ENCODE measurements at regions not wholly inside any gene's neighbourhood (a gene's known extent, or its start where the extent isn't known, plus 50 kb on each side); places are given as distances from the start of the nearest gene placed in this dataset.

DNA sequence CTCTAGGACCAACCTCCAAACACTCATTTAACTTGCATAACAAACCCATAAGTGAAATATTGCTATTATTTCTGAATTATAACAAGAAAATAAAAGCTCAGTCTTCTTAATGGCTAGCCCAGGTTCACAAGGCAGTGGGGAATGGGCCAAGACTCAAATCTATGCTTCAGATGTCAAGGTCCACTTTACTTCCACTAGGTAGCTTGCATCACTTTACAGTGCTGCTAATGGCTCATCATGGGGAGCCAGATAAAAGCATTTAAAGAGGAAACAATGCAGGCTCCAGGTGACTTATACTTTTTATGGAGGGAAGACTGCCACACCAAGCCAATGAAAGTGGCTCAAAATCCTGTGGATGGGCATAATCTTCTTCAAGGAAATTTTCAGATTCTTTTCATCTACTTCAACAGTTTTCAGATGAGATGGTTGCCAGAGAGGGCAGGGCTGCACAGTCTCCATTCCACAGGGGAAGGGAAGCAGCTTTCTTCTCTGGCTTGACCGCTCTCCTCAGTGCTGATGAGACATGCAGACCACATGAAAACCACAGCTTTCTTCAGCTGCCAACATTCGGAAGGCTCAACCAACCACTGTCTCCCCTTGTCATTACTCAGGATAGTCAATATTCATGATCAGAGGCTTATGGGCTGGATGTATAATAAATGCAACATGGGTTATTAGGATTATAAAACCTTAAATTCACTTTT lies 361.9 kb upstream of the MEX3C start:
- no peak overlapping the region for H2AFZ ChIP-seq (ENCODE audit: low read depth)
- no peaks in the 10 kb centered on the region for H3F3A ChIP-seq (replicated peaks; ENCODE audit: insufficient read depth)
- H4K20me1 ChIP-seq (ENCODE audit: insufficient read depth): no peaks in the 10 kb centered on the region
- TF ChIP-seq RCOR1 (IDR thresholded peaks at IDR 0.05; ENCODE audit: low read length): no peak
- no peak for TF ChIP-seq FOSL2 (IDR thresholded peaks at IDR 0.05; ENCODE audit: borderline replicate concordance, low read depth)
- TF ChIP-seq SMC3 (IDR thresholded peaks at IDR 0.05; ENCODE audit: low read depth, low read length): no peak
- TF ChIP-seq YY1 (IDR thresholded peaks at IDR 0.05; ENCODE audit: low read depth): no peak
- TF ChIP-seq, protein P1, sequence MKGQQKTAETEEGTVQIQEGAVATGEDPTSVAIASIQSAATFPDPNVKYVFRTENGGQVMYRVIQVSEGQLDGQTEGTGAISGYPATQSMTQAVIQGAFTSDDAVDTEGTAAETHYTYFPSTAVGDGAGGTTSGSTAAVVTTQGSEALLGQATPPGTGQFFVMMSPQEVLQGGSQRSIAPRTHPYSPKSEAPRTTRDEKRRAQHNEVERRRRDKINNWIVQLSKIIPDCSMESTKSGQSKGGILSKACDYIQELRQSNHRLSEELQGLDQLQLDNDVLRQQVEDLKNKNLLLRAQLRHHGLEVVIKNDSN (IDR thresholded peaks at IDR 0.05; ENCODE audit: borderline replicate concordance, low read depth): no peak
- TF ChIP-seq, protein P2, sequence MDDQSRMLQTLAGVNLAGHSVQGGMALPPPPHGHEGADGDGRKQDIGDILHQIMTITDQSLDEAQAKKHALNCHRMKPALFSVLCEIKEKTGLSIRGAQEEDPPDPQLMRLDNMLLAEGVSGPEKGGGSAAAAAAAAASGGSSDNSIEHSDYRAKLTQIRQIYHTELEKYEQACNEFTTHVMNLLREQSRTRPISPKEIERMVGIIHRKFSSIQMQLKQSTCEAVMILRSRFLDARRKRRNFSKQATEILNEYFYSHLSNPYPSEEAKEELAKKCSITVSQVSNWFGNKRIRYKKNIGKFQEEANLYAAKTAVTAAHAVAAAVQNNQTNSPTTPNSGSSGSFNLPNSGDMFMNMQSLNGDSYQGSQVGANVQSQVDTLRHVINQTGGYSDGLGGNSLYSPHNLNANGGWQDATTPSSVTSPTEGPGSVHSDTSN (IDR thresholded peaks at IDR 0.05): no peak
- TF ChIP-seq, protein P3, sequence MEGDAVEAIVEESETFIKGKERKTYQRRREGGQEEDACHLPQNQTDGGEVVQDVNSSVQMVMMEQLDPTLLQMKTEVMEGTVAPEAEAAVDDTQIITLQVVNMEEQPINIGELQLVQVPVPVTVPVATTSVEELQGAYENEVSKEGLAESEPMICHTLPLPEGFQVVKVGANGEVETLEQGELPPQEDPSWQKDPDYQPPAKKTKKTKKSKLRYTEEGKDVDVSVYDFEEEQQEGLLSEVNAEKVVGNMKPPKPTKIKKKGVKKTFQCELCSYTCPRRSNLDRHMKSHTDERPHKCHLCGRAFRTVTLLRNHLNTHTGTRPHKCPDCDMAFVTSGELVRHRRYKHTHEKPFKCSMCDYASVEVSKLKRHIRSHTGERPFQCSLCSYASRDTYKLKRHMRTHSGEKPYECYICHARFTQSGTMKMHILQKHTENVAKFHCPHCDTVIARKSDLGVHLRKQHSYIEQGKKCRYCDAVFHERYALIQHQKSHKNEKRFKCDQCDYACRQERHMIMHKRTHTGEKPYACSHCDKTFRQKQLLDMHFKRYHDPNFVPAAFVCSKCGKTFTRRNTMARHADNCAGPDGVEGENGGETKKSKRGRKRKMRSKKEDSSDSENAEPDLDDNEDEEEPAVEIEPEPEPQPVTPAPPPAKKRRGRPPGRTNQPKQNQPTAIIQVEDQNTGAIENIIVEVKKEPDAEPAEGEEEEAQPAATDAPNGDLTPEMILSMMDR (IDR thresholded peaks at IDR 0.05): no peak
- no peak for TF ChIP-seq POLR2AphosphoS5 (IDR thresholded peaks at IDR 0.05; ENCODE audit: low read depth, low read length)
- TF ChIP-seq, protein P4, sequence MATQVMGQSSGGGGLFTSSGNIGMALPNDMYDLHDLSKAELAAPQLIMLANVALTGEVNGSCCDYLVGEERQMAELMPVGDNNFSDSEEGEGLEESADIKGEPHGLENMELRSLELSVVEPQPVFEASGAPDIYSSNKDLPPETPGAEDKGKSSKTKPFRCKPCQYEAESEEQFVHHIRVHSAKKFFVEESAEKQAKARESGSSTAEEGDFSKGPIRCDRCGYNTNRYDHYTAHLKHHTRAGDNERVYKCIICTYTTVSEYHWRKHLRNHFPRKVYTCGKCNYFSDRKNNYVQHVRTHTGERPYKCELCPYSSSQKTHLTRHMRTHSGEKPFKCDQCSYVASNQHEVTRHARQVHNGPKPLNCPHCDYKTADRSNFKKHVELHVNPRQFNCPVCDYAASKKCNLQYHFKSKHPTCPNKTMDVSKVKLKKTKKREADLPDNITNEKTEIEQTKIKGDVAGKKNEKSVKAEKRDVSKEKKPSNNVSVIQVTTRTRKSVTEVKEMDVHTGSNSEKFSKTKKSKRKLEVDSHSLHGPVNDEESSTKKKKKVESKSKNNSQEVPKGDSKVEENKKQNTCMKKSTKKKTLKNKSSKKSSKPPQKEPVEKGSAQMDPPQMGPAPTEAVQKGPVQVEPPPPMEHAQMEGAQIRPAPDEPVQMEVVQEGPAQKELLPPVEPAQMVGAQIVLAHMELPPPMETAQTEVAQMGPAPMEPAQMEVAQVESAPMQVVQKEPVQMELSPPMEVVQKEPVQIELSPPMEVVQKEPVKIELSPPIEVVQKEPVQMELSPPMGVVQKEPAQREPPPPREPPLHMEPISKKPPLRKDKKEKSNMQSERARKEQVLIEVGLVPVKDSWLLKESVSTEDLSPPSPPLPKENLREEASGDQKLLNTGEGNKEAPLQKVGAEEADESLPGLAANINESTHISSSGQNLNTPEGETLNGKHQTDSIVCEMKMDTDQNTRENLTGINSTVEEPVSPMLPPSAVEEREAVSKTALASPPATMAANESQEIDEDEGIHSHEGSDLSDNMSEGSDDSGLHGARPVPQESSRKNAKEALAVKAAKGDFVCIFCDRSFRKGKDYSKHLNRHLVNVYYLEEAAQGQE (IDR thresholded peaks at IDR 0.05; ENCODE audit: low read depth, low read length): no peak
- no peak for TF ChIP-seq JUND (IDR thresholded peaks at IDR 0.05)
- TF ChIP-seq RXRA (IDR thresholded peaks at IDR 0.05; ENCODE audit: borderline replicate concordance, low read depth): no peak
- TF ChIP-seq ELF1 (IDR thresholded peaks at IDR 0.05): no peak
- no peak for TF ChIP-seq FOXM1 (IDR thresholded peaks at IDR 0.05; ENCODE audit: low read depth)
- TF ChIP-seq FOXJ3 (CRISPR knock-in tag; IDR thresholded peaks at IDR 0.05): no peak
- TF ChIP-seq EZH2phosphoT487 (IDR thresholded peaks at IDR 0.05; ENCODE audit: borderline replicate concordance, low read depth): no peak
- no peak overlapping the region for H3K9ac ChIP-seq
- no peak overlapping the region for H3K4me3 ChIP-seq (ENCODE audit: low read depth in 2 of 2, low read length in 1 of 2)
- no peak for DNase-seq
- 61% methylated on average over 2 of the region's 2 CpGs for WGBS (ENCODE audit: low lambda C conversion rate)
- no peaks in the 10 kb centered on the region for H3K9me2 ChIP-seq
- H3K9me3 ChIP-seq: no peaks in the 10 kb centered on the region
- H3K79me2 ChIP-seq (ENCODE audit: insufficient read depth): no peaks in the 10 kb centered on the region
- H3K4me2 ChIP-seq: no peak overlapping the region
- no peaks in the 10 kb centered on the region; a peak in 1 of 4 replicates for H3K4me1 ChIP-seq (ENCODE audit: control insufficient read depth in 1 of 2, insufficient read depth in 2 of 2, low read depth in 1 of 2, low read length in 1 of 2)
- CTCF ChIA-PET: interaction anchor here (1.2 kb wide), 1 partner anchor 15 kb away, joined by 3 read pairs; no protein-coding TSS in a partner anchor
- H3K27ac ChIP-seq (ENCODE audit: low read depth in 2 of 2, low read length in 1 of 2): no peak overlapping the region
- H3K36me3 ChIP-seq (replicated peaks in 1 of 2; ENCODE audit: control insufficient read depth in 1 of 2, insufficient read depth in 2 of 2, low read length in 1 of 2): no peaks in the 10 kb centered on the region
- no peaks in the 10 kb centered on the region for H3K27me3 ChIP-seq (ENCODE audit: insufficient read depth)
- POLR2A ChIA-PET: no interaction called here

Measured in SK-N-SH (cell line).